ENCODE measurements at regions not wholly inside any gene's neighbourhood (a gene's known extent, or its start where the extent isn't known, plus 50 kb on each side); places are given as distances from the start of the nearest gene placed in this dataset.

DNA sequence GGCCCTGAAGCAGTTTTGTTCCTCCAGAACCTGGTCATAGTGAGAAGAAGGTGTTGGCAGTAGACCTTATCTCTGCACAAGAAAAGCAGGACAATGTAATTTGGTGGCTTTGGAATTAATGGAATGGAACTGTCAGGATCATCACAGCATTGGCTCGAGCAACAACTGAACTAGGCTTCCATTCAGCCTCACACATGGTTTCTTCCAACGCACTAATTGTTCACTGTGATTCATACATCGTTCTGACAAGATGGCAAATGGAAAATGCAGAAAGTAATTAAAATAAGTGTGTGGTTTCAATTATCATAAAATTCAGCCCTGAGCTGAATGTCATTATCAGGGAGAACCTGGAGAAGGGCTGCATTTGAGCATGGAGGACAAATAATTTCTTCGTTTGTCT lies 80.6 kb downstream of the MFSD1 start:
- no peak for DNase-seq (ENCODE audit: low read depth, low spot score)
- in situ Hi-C loops (cut with HindIII; ENCODE audit: low pct_unique_long_range_greater_than_20kb, low sequenced_read_pairs) = no loop called here

DNA sequence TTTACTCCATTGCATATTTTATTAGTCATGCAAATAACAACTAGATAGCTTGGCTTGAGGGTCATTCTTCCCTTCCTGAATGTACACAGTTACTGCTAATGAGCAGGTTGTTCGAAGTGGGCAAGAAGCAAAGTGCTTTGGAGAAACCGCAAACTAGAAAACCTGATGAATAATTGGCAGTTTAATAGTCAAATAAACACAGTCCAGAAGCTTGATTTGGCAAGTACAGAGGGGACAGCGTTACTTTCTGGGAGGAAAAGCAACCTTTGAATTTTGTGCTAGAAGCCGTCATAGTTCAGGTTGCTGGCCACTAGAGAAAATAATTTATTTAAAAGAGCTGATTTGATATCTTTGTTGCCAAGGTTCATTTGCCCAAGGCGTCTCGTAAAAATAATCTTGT lies 94.9 kb downstream of the MFSD1 start:
- in situ Hi-C loops (cut with HindIII; ENCODE audit: low pct_unique_long_range_greater_than_20kb, low sequenced_read_pairs) = no loop called here
- DNase-seq (ENCODE audit: low read depth, low spot score) = no peak

DNA sequence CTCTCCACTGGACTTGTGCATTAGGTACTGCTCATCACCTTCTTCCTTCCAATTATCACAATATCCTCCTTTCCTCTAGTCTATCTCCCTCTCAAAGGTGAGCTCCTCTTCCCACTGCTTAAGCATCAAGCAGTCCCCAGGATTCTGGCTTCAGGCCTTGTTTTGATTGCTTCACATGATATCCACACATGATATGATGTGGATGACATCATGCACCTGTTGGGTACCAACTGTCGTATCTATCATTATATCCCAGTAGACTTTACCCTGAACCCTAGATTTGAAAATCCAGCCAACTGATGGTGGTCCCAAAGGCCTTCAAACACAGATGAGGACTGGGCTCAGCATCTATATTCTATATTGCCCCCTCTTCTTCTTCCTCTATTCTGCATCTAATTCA lies 104.9 kb downstream of the MFSD1 start:
- in situ Hi-C loops (cut with HindIII; ENCODE audit: low pct_unique_long_range_greater_than_20kb, low sequenced_read_pairs) = loop anchor here (25.0 kb wide), 1 partner anchor 356 kb away; no protein-coding TSS in a partner anchor
- DNase-seq (ENCODE audit: low read depth, low spot score) = no peak

DNA sequence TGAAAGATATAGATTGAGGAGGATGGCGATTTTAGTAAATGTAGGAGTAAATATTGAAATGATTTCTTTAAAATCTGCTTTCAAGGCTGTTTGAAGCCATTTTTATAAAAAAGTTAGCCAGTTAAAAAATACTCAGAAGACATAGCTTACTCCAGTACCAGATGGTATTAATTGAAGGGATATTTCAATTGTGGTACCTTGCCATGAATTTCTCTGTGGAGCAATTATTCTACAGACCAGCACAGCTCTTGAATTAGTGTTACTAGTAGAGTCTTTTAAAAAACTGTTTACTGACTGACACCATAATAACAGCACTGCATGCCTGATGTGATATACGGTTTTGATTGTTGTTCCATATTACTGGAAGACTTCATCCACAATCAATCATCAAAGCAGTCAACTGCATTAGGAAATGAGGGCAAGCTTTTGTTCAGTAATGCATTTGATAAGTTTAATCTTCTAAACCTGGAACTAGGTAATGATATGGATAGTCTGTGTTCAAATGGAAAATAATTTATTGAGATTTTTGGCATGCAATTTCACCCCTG lies 106.4 kb downstream of the MFSD1 start:
- DNase-seq (ENCODE audit: low read depth, low spot score) = no peak
- in situ Hi-C loops (cut with HindIII; ENCODE audit: low pct_unique_long_range_greater_than_20kb, low sequenced_read_pairs) = loop anchor here (25.0 kb wide), 1 partner anchor 354 kb away; no protein-coding TSS in a partner anchor

DNA sequence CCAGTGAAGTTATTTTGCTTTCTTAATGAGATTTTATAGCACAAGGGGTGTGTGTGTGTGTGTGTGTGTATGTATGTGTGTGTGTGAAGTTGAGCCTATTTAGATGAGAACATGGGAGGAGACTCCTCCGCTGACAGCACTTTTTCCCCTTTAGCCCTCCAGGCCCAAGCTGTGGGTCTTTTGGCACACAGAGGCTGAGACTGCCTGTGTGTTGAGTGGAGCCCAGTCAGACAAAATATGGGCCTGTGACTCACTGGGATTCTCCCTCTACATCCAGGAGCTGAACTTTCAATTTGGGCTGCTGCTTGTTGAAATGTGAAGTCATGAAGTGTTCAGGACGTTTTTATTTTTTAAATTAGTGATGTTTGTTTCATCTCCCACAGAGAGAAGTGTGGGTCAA lies 108.0 kb downstream of the MFSD1 start:
- DNase-seq (ENCODE audit: low read depth, low spot score) = no peak
- in situ Hi-C loops (cut with HindIII; ENCODE audit: low pct_unique_long_range_greater_than_20kb, low sequenced_read_pairs) = loop anchor here (25.0 kb wide), 1 partner anchor 352 kb away; no protein-coding TSS in a partner anchor

DNA sequence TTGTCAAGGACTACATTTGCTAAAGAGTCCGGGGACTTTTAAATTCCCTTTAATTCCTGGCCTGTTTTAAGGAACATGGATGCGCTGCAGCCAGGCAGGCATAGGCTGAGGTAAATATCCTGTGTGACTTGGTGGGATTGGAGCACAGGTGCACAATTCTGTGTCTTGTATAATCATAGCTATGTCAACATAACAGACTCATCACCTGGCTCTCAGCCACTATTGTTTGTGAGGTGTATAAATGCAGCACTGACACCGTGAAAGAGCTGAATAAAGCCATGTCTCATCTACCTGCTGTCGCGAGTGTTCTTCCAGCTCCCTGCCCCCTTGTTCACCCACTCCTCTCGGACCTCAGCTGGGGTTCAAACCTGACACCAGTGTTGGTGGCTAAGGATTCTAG lies 109.7 kb downstream of the MFSD1 start:
- in situ Hi-C loops (cut with HindIII; ENCODE audit: low pct_unique_long_range_greater_than_20kb, low sequenced_read_pairs) = loop anchor here (25.0 kb wide), 1 partner anchor 351 kb away; no protein-coding TSS in a partner anchor
- no peak for DNase-seq (ENCODE audit: low read depth, low spot score)

DNA sequence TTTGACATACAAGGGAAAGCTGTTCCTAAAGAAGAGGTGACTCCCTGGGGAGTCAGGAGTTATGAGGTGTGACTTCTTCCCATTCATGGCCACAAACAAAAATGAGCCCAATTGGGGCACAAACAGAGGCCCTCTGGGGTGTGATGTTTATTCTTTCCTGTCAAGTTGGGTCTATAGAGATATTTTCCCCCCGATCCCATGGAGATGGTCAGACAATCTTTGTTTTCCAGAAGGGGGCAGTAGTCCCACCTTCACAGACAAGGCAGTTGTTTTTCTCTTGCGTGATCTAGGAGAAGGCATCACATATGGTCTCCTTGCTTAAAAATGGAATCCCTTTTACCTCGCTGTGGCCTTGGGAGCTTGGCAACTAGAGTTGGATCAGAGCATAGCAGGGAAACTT lies 110.3 kb downstream of the MFSD1 start:
- DNase-seq (ENCODE audit: low read depth, low spot score) = peak; percentile 60
- in situ Hi-C loops (cut with HindIII; ENCODE audit: low pct_unique_long_range_greater_than_20kb, low sequenced_read_pairs) = loop anchor here (25.0 kb wide), 1 partner anchor 350 kb away; no protein-coding TSS in a partner anchor

DNA sequence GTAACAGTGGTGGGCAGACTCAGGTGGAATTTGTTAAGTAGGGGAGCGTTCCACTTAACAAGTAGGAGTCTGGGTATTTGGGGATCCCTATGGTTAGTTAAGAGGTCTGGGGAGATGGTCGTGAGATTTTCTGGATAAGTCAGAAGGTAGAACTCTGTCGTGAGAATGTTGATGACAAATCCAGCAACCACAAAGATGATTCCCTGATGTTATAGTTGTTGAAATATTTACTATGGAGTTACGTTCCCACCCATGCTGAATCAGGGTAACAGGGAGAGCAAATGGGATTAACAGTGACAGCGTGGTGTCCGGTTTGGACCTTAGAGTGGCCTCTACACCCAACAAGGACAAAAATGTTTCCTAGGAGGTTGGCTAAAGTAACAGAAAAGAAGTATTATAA lies 110.8 kb downstream of the MFSD1 start:
- DNase-seq (ENCODE audit: low read depth, low spot score) = no peak
- in situ Hi-C loops (cut with HindIII; ENCODE audit: low pct_unique_long_range_greater_than_20kb, low sequenced_read_pairs) = loop anchor here (25.0 kb wide), 1 partner anchor 350 kb away; no protein-coding TSS in a partner anchor

DNA sequence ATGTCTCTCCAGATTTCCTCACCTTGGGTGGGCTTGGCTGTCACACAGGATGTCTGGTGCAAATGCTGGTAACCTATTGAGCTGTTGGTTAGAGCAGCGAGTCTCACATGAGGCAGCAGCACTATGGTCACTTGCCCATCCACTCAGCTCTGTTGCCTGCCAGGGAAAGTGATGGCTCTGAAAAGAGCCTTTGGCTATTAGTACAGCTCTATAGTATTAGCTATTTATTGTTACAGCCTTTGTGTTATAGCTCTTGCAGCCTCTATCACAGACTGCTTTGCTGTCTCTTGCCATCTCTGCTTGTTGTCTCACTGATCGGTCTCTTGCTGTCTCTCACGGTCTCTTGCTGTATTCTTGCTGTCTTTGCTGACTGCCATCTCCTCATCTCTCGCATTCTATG lies 114.3 kb downstream of the MFSD1 start:
- no peak for DNase-seq (ENCODE audit: low read depth, low spot score)
- in situ Hi-C loops (cut with HindIII; ENCODE audit: low pct_unique_long_range_greater_than_20kb, low sequenced_read_pairs) = loop anchor here (25.0 kb wide), 1 partner anchor 346 kb away; no protein-coding TSS in a partner anchor

DNA sequence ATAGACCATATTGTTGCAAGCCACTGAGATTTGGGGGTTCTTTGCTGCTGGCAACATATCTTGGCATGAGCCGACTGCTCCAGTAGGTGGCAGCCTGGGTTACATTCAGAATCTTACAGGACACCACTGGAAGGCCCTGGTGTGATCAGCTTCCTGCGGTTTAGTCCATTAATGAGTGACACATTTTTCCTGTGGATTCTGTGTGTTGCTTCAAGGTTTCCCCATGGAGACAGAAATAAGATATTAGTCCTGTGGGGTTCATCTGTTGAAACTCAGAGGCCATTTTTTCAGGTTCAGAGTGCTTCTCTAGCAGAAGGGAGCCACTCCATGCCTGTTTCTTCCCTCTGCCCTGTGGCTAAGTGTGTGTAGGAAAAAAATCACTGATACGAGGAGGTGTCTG lies 116.2 kb downstream of the MFSD1 start:
- in situ Hi-C loops (cut with HindIII; ENCODE audit: low pct_unique_long_range_greater_than_20kb, low sequenced_read_pairs) = loop anchor here (25.0 kb wide), 1 partner anchor 344 kb away; no protein-coding TSS in a partner anchor
- peak; percentile 75 for DNase-seq (ENCODE audit: low read depth, low spot score)

DNA sequence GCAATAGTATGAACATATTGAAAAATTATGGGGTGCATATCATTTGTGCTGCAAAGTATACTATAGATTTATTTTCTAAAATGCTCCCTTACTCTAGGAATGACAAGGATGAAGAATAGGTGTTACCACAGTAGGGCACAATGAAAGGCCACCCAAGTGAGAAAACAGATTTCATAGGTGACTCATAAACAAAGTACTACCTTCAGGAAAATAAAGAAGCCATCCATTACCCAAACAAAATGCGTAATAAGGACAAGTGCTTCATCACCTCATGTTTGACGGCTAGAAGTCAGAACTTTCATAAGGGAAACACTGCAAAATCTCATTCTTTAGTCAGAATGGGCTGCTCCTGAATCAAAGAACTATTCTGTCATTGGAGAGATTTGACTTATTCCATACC lies 116.6 kb downstream of the MFSD1 start:
- no peak for DNase-seq (ENCODE audit: low read depth, low spot score)
- in situ Hi-C loops (cut with HindIII; ENCODE audit: low pct_unique_long_range_greater_than_20kb, low sequenced_read_pairs) = loop anchor here (25.0 kb wide), 1 partner anchor 344 kb away; no protein-coding TSS in a partner anchor

DNA sequence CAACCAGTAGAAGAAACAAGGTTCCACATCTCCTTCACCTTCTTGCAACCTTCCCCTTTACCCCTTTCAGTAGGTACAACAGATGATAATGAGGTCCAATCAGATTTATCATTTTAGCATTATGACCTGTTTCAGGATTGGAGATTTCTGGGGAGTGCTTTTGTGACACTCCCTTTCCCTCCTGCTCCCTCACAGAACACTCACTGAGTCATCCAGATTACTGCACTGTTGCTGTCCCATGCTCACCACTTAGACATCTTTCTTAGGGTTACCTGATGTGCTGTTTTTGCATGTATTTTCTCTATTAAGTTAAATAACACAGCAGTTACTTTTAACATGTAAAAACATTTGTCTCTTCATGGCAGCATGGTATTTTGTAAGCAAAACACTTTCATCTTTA lies 118.5 kb downstream of the MFSD1 start:
- in situ Hi-C loops (cut with HindIII; ENCODE audit: low pct_unique_long_range_greater_than_20kb, low sequenced_read_pairs) = loop anchor here (25.0 kb wide), 1 partner anchor 342 kb away; no protein-coding TSS in a partner anchor
- DNase-seq (ENCODE audit: low read depth, low spot score) = no peak

DNA sequence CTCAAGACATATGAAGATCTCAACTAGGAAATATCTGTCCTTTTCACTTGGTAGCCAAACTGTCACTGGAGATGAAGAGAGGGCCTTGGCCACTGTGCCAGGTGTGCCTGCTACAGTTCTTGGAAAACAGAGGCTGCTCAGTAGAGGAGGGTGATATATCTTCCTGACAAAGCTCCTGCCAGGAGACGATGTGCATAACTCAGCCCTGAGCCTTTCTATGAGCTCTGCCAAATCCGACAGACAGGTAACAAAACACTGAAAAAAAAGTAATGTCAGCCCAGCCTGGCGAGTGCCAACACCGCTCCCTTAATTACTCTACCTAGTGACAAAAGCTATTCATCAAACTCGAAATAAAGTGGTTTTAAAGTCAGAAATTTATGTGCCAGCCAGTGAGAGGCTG lies 123.2 kb downstream of the MFSD1 start:
- in situ Hi-C loops (cut with HindIII; ENCODE audit: low pct_unique_long_range_greater_than_20kb, low sequenced_read_pairs) = no loop called here
- DNase-seq (ENCODE audit: low read depth, low spot score) = no peak

DNA sequence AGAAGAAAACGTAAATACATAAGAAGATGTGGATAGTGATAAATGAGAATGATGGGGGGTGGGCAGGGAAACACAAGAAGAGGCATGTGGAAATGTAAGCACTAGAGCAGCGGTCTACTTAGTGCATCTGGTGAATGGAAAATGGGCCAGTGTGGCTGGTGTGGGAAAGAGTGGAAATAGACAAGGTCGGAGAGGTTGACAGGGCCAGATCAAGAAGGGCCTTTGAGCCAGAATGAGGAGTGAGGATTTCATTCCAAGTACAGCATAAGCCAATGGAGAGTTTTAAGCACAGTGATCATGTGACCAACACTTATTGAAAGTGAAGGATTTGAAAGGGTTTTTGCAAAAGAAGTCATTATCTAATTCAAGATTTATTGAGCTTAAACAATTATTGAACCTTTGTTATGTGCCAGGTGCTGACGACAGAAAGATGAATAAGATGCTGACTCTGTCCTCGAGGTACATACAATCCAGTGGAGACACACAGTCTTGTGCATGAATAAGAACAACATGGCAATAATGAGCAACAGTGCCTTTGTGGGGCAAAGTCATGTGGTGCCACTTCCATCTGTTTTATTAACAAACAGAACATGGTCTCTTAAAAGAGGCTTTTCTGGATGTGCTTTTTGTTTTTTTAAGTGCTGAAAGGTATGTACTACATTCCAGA lies 124.1 kb downstream of the MFSD1 start:
- no peak for DNase-seq (ENCODE audit: low read depth, low spot score)
- in situ Hi-C loops (cut with HindIII; ENCODE audit: low pct_unique_long_range_greater_than_20kb, low sequenced_read_pairs) = no loop called here

DNA sequence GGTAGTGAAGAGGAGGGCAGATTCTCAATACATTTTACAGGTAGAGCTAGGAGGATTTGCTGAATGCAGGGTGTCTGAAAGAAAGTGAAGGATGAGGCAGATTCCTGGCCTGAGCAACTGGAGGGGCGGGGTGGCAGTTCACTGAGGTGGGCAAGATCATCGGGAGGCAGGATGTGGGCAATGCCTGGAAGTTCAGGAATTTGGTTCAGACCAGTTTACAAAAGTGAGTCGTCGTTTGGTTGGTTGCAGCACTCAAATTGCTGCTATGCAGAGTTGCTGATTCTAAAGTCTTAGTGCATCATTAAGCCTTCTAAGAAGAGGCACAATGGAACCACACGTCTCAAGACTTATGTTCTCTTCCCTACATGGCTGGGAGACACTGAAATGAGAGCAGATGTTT lies 134.0 kb downstream of the MFSD1 start:
- in situ Hi-C loops (cut with HindIII; ENCODE audit: low pct_unique_long_range_greater_than_20kb, low sequenced_read_pairs) = no loop called here
- DNase-seq (ENCODE audit: low read depth, low spot score) = no peak

DNA sequence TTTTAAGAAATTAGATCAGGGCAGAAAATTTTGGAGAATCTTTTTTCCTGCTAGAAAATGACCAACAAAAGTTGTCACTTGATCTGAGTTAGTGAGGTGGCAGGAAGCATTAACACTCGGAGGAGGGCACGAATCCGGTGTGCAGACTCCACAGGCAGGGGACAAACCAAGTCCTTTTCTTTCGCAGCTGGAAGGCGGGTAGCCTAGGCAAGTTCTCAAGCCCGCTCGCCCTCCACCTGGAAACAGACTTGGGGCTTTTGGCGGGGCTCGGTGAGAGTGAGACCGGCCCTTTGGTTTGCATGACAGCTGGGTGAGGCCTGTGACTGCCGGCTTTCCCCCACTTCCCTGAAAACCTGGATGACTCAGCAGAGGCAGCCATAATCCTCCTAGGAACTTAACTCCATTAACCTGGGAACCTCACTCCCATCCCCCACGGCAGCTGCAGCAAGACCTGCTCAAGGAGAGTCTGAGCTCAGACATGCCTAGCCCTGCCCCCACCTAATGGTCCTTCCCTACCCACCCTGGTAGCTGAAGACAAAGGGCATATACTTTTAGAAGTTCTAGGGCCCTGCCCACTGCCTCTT lies 134.8 kb downstream of the MFSD1 start:
- in situ Hi-C loops (cut with HindIII; ENCODE audit: low pct_unique_long_range_greater_than_20kb, low sequenced_read_pairs) = no loop called here
- no peak for DNase-seq (ENCODE audit: low read depth, low spot score)

DNA sequence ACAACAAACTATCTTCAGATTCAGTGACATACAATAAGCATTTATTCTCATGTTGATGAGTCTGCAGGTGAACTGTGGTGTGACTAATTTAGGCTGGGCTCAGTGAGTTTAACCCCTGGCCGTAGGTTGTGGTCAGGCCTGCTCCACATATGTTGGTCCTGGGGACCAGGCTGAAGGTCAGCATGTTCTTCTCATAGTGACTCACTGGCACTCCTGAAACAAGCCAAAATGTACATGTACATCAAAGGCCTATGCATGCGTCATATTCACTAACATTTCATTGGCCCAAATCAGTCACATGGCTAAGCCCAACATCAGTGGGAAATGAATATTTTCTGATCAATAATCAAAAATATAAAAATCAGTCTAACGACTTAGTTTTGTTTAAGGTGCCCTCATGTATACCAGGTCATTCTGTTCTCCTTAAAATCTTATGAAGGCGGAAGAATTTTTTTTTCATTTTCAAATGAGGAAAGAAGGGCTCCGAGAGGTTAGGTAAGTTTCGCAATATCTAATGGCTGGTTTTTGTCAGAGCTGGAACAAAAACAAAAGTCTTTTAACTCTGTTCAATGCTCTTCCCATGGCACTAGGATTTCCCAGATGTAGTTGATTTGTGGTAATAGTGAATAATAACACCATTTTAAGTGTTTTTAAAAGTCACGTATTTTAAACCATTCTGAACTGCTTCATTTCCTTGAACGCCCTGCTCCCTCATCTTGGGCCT lies 148.5 kb downstream of the MFSD1 start:
- no peak for DNase-seq (ENCODE audit: low read depth, low spot score)
- in situ Hi-C loops (cut with HindIII; ENCODE audit: low pct_unique_long_range_greater_than_20kb, low sequenced_read_pairs) = no loop called here

DNA sequence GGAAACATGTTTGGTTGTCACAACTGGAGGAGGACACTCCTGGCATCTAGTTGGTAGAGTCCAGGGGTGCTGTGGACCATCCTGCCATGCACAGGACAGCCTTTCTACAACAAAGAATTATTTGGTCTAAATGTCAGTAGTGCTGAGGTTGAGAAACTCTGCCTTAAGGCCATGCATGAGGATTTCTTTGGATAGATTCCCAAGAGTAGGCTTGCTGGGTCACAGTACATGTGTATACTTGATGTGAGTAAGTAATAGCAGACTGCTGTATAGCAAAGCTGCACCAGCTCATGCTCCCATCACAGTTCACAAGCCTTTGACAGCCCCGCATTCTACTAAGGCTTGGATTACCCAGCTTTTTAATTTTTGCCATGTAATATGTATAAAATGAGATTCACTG lies 151.3 kb downstream of the MFSD1 start:
- peak; percentile 4 for DNase-seq (ENCODE audit: low read depth, low spot score)
- in situ Hi-C loops (cut with HindIII; ENCODE audit: low pct_unique_long_range_greater_than_20kb, low sequenced_read_pairs) = no loop called here

Data from SK-MEL-5 (cell line).